NCI-H345 treated with DMSO at 0.1 percent for 48 hours (cell line): ENCODE measurements at regions not wholly inside any gene's neighbourhood (a gene's known extent, or its start where the extent isn't known, plus 50 kb on each side); places are given as distances from the start of the nearest gene placed in this dataset.
"Not testable (repeated sequence)": the region's sequence is repeated elsewhere in the genome, so short reads cannot be mapped to it uniquely, and the experiment has no call there.

Source experiments
- DNase-seq: peaks from one replicate; lab custom pipeline; 2025; ENCODE audit not compliant: unreplicated experiment; lab: John Stamatoyannopoulos, UW

DNA sequence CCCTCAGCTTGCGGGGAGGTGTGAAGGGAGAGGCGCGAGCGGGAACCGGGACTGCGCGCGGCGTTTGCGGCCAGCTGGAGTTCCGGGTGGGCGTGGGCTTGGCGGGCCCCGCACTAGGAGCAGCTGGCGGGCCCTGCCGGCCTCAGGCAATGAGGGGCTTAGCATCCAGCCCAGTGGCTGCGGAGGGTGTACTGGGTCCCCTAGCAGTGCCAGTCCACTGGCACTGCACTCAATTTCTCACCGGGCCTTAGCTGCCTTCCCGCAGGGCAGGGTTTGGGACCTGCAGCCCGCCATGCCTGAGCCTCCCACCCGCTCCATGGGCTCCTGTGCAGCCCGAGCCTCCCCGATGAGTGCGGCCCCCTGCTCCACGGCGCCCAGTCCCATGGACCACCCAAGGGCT lies 163.5 kb upstream of the PTCH1 start:
- DNase-seq: not testable (repeated sequence)

DNA sequence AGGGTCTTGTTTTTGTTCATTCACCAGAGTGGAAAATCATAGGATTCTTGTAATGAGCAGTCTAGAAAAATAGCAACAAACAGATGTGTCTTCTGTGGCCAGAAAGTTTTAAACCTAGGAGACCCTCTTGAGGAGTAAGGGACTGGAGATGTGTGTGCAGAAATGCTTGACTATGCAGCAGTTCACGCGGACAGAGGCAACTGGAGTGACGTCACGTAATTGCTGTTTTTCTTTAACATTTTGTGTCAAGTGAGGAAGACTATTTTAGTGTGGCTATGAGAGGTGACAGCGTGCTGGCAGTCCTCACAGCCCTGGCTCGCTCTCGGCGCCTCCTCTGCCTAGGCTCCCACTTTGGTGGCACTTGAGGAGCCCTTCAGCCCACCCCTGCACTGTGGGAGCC lies 163.1 kb upstream of the PTCH1 start:
- no peak for DNase-seq

DNA sequence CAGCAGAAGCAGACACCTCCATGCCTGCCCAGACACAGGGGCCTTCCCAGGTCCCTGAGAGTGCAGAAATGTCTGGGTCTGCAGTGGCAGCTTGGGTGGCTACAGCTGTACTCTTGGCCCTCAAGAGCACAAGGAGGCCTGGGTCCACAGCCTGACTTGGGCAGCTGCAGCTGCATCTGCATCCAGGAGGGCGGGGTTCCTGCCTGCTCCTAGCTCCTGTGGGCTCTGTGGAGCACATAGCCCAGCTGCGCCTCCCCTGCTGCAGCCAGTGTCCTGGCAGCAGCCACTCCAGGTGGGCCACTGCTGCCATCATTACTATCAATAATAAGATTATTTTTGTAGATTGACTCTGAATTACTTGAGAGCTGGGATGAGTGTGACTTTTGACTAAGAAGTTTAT lies 162.0 kb upstream of the PTCH1 start:
- no peak for DNase-seq

DNA sequence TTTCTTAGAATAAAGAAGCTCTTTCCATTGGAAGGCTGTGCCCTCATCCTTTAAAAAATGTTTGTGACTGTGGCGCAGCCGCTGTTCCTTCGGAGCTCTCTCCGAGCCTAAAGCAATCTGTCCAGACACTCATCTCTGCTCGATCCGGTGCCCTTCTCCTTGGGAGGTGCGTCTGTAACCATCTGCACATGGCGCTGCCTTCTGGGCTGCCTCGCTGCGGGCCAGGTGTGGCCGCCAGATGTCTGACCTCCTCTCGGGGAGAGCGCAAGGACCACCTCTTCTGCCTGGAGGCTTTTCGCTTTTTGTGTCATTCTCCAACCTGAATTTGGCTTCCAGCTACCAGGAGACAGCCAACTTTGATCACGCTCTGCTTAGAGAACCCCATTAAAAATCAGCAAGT lies 153.4 kb upstream of the PTCH1 start:
- no peak for DNase-seq

DNA sequence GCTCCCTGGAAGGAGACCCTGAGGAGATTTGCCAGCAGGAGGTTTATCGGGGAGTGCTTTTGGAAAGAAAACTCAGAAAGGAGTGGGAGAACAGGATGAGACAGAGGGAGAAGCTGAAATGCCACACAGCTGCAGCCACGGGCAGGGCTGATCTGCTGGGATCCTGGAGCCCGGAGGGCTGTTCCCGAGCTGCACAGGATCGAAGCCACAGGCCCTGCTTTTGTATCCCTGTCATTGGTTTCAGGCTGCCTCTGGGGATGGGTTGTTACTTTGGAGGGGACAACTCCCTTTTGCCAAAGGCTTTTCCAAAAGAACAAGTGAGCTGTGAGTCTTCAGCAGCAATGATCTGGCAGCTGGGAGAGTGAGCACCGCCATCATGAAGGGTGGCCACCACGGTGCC lies 152.5 kb upstream of the PTCH1 start:
- DNase-seq: no peak

DNA sequence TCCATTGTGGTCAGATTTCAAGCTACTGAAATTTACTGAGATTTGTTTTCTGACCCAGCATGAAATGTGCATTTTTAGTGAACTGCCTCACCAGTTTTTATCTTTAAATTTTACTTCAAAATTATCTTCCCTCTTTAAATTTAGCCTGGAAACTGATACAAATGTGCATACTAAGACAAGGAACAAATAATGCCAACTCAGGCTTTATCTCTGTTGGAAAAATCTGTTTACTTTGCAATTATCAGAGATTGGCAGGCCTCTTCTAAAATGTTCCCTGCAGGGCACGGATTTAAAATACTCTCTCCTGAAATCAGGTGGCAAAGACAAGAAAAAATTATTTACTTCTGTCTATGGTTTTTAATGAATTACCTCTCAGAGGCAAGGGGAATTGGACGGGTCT lies 151.0 kb upstream of the PTCH1 start:
- peak; percentile 15 for DNase-seq

DNA sequence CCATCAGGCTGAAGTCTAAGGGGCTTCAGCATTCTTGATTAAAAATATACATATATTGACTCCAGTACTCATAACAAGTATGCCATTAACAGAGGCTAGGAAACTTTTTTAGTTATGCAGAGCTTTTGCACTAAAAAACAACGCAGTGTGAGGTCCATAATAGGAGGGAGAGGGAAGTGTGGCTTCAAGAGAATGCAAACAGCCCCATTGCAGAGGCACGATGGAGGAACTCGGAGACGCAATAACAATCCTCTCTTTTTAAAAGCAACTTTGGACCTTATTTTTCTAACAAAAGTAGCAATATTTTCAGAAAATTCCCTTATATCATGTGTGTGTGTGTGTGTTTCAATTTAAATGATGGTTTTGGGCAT lies 150.0 kb upstream of the PTCH1 start:
- DNase-seq: no peak

DNA sequence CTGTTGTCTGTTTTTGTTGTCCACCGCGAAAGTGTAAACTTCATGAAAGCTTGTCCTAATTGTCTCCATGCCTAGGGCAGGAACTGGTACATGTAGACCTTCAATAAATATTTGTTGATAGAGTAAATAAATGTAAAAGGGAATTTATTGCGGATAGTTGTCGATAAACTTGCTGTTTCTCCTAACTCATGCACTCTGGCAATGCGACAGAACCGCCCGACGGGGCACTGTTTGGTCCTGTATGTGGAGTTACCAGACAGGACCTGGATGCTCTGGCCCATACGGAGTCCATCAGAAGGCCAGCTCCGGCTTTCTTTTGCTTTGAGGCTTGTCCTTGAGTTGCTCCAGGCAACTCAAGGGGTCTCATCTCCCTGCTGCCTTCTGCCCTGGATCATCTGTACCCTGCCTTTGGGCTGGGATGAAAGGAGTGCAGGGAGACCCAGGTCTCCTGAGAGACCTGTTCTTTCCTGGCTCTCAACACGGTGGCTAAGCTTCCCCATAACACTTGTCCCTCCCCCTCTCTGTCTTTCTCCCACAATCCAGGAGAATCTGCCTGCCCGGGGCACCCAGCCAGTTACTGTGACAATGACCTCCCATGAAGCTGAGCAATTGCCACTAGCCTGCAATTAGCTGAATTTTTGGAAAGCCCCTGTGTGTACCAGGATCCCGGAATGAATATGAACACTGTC lies 149.5 kb upstream of the PTCH1 start:
- no peak for DNase-seq

DNA sequence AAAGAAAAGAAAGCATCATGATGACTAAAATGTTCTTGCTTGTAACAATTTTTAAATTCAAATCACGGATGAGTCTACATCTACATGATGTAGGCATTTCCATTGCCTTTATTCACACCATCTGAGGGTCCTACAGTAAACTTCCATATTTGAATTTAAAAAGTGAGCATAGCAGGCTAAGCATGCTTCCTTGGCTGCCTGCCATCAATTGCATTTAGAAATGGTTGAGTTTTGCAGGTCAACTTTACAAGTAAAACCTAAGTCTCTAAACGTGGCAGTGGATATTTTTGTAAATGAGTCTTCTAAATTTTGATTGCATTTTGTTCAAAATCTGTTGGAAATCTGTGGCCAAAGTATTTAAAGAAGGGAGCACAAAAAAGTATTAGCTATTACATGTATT lies 136.5 kb upstream of the PTCH1 start:
- no peak for DNase-seq

DNA sequence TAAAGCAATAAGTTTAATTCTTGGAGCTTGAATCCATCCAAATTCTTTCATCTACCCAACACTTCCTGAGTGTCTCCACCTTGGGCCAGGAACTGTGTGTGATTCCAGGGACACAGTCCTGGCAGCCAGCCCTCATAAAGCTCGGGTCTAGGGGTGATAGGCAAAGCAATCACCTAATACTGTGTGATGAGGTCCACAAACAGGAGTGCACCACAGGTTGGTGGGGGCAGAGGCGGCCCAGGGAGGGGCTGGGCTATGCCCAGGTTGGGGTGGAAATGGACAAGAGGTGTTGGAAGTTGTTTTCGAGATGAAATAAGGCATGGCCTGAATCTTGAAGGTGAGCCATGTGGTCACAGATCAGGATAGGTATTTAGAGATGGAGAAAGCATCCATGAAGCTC lies 133.9 kb upstream of the PTCH1 start:
- no peak for DNase-seq

DNA sequence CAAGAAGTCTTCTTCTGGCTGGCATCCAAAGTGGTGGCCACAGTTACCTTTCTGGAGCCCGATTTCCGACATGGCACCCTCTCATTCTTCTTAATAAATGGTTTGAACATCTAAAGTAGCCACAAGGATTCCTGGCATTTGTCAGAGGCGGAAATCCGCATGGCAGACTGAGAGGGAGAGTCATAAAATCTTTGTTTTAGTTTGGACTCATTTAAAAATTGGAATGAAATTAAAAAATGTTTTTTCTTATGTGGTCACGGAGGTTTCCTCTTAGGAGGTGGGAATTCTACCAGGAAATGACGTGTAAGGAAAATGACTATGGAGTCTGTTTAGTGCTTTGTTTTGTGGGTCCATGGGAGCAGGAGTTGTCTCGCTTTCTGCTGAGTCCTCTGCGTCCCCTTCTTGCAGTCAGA lies 133.0 kb upstream of the PTCH1 start:
- DNase-seq: no peak

DNA sequence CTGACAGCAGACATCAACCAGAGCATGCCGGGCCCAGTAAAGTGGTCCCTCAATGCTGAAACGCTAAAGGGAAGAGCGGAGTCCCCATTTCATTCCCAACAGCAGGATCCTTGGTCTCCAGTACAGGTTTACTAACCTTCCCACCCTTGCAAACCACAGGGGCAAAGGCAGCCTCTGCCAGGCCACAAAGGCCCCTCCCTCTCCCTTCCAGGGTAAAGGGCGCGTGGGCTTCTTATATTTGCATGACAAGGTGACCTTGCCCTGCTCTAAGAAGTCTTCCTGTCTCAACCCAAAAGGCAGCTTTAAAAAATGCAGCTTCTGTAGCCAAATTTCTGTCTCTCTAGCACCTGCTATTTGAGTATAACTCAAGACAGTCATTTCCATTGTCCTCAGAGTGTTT lies 131.5 kb upstream of the PTCH1 start:
- DNase-seq: no peak

DNA sequence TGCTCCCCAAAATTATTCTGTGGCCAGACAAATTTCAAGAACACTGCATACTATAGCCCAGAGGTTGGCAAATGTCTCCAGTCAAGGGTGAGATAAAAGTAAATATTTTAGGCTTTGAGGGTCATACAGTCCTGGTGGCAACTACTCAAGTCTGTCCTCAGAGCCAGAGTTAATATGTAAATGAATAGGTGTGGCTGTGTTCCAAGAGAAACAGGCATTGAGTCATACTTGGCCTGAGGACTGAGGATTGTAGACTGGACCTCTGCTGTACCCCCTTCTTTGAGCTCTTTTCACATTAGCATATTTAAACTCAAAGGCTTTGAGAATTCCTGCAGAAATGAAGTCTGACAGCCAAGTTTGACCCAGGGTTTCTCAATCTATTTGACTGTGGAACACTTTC lies 129.2 kb upstream of the PTCH1 start:
- no peak for DNase-seq

DNA sequence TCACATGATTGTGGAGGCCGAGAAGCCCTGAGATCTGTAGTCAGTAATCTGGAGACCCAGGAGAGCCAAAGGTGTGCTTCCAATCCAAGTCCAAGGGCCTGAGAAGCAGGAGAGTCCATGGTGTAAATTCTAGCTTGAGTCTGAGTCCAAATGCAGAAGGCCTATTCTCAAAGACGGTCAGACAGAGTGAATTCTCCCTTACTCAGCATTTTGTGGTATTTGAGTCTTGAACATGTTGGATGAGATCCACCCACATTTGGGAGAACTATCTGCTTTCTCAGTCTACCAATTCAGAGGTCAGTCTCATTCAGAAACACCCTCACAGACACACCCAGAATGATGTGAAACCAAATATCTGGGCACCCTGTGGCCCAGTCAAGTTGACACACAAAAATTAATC lies 128.8 kb upstream of the PTCH1 start:
- DNase-seq: no peak

DNA sequence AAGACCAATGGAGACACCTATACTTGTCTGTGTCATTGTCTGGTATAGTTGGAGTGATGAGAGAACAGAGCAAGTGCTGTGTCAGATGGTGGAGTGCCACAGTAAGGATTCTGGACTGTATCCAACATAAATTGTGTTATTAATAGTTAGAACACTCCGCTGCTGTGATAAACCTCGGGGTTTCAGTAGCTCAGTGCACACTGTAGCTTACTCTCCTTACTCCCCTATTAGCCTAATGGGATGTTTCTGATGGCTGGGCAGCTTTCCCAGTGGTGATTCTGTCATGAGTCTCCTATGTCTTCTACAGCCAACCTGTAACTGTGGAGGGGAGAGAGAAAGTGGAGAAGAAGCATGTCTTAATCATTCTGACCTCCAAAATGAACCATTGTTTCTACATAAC lies 127.6 kb upstream of the PTCH1 start:
- DNase-seq: no peak

DNA sequence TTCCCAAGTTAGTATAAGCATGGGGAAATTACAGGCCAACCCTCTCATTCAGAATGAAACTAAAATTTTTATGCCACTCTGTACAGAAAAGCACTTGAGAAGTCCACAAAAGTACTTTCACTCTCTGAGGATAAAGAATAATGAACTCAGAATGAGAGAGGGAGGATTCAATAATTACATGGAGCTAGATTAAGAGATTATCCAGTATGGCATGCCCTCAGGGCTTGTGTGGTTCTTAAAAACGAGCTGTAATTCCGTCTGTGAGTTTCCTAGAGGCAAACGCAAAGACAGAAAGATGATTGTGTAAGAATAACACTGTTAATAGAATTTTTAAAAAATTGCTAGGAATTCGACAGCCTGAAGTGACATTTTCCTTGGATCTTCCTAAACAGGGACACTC lies 126.8 kb upstream of the PTCH1 start:
- DNase-seq: no peak

DNA sequence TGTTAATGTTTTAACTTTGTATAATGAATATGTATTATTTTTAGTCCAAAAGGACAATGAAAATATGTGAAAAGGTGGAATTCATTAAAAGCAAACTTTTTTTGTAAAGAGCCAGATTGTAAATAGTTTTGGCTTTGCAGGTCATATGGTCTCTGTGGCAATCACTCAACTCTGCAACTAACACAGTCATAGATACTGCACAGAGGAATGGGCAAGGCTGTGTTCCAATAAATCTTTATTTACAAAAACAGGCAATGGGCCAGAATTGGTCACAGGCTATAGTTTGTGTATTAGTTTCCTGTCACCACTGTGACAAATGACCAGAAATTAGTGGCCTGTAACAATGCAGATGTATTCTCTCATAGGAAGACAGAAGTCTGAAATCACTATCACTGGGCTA lies 125.4 kb upstream of the PTCH1 start:
- no peak for DNase-seq

DNA sequence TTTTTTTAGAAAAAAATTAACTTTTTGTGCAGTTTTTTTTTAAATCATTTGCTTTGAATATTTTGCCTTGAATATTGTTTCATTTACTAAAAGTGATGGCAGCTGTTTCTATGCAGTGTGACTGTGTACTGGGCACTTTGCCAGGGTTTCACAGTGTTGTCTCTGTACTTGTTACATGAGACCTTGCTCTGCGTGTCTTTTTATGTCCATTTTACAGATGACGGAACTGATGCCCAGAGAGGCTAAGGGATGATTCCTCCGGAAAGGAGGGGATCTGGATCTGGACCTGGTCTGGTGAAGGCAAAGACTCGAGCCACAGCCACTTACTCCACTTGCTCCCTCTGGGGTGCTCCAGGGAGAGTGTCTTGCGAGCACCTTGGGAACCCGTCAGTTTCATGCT lies 124.8 kb upstream of the PTCH1 start:
- DNase-seq: no peak

DNA sequence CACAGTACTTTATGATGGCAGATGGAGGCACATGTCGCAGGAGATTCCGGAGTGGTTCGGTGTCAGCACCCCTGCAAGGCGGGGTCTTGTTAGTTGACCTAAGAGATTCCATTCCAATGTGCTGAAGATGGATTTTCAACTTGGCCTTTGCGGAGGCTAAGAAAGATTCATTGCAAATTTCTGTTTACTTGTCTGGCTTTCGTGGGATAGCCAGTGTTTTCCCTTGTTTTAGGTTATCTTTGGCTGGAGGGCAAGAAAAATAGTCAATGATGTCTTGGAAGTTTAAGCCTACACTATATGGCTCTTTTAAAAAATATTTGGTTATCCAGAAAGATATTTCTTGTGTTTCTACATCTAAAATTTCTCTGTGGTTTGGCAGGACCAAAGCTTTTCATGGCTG lies 123.6 kb upstream of the PTCH1 start:
- DNase-seq: no peak

DNA sequence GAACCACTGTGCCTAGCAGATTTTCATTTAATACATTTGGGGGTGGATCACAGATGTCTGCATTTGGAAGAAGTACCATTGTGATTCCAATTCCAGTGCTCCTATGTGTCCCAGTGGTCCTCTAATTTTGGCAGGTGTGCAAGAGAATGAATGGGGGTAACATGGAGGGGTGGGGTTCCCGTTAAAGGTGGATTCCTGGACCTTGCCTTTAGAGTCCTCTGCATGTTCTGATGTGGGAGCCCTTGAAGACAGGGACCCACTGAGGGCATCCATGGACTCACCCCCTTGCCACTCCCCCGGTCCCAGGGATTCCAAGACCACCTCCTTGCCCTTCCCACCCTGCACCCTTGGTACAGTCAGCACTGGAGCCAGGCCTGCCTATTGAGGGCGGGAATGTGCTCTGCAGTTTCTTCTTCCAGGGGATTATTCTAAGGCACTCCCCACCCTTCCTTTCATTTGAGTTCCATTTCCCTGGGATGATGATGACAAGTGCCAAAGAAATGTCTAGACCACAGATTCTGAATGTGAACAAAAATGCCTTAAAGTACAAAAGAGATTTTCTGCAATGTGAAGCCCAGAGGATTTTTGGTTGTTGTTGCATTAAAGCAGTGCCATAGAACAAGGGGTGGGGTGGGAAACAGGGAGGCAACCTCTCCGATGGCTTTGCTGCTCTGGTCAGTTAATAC lies 119.4 kb upstream of the PTCH1 start:
- DNase-seq: no peak

DNA sequence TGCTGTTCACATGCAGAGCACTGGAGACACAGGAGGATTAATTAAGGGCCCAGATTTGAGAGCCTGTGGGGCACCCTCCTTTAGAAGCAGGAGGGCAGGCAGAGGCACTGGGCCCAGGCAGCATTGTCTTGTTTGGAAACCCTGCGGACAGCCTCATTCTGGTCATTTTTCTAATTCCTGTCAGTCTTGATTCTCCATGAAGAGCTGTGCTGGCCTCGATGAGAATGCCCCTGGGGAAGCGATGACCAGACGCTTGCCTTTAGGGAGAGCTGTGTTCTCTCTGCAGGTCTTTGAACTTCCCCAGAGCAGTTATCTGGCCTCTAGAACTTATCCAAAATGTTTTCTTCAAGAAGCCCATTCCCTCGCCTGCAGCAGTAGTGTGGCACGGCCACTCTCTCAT lies 117.8 kb upstream of the PTCH1 start:
- DNase-seq: no peak

DNA sequence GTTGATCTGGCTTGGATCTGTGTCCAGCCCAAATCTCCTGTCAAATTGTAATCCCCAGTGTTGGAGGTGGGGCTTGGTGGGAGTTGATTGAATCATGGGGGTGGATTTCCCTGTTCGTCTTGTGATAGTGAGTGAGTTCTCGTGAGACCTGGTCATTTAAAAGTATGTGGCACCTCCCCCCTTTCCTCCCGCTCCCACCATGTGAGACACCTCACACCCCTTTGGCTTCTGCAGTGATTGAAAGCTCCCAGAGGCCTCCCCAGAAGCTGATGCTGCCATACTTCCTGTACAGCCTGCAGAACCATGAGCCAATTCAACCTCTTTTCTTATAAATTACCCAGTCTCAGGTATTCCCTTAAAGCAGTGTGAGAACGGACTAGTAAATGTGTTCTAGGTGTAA lies 117.3 kb upstream of the PTCH1 start:
- no peak for DNase-seq

DNA sequence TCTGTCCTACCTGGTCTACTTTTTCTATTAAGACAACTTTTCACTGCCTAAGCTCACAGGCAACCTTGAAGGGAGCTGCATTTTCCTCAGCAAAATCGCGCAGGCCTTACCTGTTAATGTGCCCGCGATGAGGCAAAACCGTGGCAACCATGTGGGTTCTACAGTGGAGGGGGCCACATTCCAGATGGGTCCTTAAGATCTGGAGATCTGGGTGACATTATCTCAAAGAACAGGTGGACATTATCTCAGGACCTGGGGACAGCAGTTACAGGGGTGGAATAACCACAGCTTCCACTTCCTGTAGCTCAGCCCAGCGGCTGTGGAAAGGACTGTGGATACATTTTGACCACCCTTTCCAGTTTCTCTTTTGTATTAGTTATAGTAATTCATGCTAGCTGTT lies 112.8 kb upstream of the PTCH1 start:
- DNase-seq: no peak
